ENCODE measurements at regions not wholly inside any gene's neighbourhood (a gene's known extent, or its start where the extent isn't known, plus 50 kb on each side); places are given as distances from the start of the nearest gene placed in this dataset.

DNA sequence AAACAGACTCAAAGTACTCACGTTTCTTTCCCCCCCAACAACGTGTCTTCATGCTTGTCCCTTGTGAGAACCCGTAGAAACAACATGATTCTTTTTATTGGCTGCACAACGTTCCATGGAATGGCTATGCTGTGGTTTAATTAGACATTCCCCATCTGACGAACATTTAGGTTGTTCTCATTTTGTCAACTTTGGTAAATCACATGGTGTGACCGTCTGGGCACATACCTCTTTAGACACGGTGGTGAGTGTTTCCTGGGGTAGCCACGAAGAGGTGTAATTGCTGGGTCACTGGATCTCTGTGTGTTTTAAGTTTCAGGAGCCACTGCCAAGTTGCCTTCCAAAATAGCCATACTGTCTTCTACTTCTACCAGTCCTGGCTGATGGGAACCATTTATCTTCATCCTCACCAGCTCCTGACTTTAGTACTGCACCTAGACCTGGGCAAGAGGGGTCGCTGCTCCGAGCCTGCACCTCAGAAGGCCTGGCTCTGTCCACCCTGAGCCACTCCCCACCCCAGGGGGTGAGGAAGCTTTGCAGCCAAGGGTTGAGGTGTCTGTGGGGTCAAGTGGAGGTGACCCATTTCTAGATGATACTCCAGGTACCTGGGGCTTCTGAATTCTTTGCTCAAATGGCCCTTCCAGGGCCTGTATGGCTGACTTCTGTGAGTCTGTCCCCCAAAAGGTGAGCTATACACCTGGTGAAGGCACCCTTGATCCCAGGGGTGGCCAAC, 84.7 kb downstream of the IRX5 start:
- TF ChIP-seq CTCF (IDR thresholded peaks at IDR 0.05) = no peak
- no peak for TF ChIP-seq POLR2A (IDR thresholded peaks at IDR 0.05)
